Heart left ventricle (tissue), 16 donors: ENCODE measurements at regions not wholly inside any gene's neighbourhood (a gene's known extent, or its start where the extent isn't known, plus 50 kb on each side); places are given as distances from the start of the nearest gene placed in this dataset.

Experiments used
- ATAC-seq, 4 donors: fragments of 200-7000 bp; cut with Tn5 transposase; one replicate each; pipeline ENCODE4 v1.9.1; 2020 to 2022; ENCODE audit warnings: moderate library complexity in 4 of 4, mild to moderate bottlenecking in 3 of 4, moderate number of reproducible peaks in 1 of 4
- DNase-seq, 5 donors: peaks; one replicate each; pipeline ENCODE4 v3.0.0-alpha.2; 2020
- H3K27ac ChIP-seq, 12 donors: fragments of 200-600 bp; sonication (generic) in 4 of 12; one replicate each; pipeline versions ENCODE4 v1.5.0 to v1.8.0; 2016 to 2022; ENCODE audit warnings: mild to moderate bottlenecking in 2 of 12
- H3K27me3 ChIP-seq, 9 donors: fragments of 200-600 bp; sonication (generic) in 2 of 9; one replicate each; pipeline versions ENCODE4 v1.5.1 to v1.8.0; 2016 to 2022; ENCODE audit warnings: mild to moderate bottlenecking in 3 of 9
- H3K36me3 ChIP-seq, 9 donors: fragments of 200-600 bp; sonication (generic) in 2 of 9; one replicate each; pipeline versions ENCODE4 v1.5.0 to v1.8.0; 2018 to 2022; ENCODE audit warnings: mild to moderate bottlenecking in 2 of 9
- H3K4me1 ChIP-seq, 12 donors: fragments of 200-600 bp; sonication (generic) in 4 of 12; one replicate each; pipeline versions ENCODE4 v1.5.0 to v1.8.0; 2016 to 2022; ENCODE audit warnings: mild to moderate bottlenecking in 3 of 12
- H3K4me3 ChIP-seq, 12 donors: fragments of 200-600 bp; sonication (generic) in 4 of 12; one replicate each; pipeline versions ENCODE4 v1.5.0 to v1.8.0; 2017 to 2022; ENCODE audit warnings: mild to moderate bottlenecking in 9 of 12, moderate library complexity in 4 of 12
- H3K9me3 ChIP-seq, 12 donors: fragments of 200-600 bp; sonication (generic) in 4 of 12; one replicate each; pipeline versions ENCODE4 v1.5.0 to v1.8.0; 2016 to 2022; ENCODE audit warnings: mild to moderate bottlenecking in 1 of 12
- POLR2A ChIP-seq, 2 donors: fragments of 450-650 bp; IDR thresholded peaks; one replicate each; pipeline ENCODE4 v1.6.1; 2017; ENCODE audit warnings: antibody characterized with exemption in 2 of 2, mild to moderate bottlenecking in 2 of 2, moderate library complexity in 2 of 2
- WGBS, 4 donors: extraction: QIAGEN DNeasy Blood & Tissue Kit in 2 of 4; methylation state at CpG; one replicate each; pipeline versions ENCODE4 v1.1.5 to v1.1.7; 2013 to 2018; 5-methylcytosine and 5-hydroxymethylcytosine counted together
- intact Hi-C, 10 donors: fragments of 100-400 bp; cut with DNase I; formaldehyde crosslinking; loops; one replicate each; pipeline versions ENCODE4 v1.11.1 to v1.14.2; 2022
- TF ChIP-seq, protein P1 (sequence below), 12 donors: fragments of 200-600 bp; sonication (generic) in 4 of 12; IDR thresholded peaks; one replicate each; pipeline versions ENCODE4 v1.5.0 to v1.8.0; 2018 to 2022; ENCODE audit warnings: antibody characterized with exemption in 12 of 12, mild to moderate bottlenecking in 5 of 12
- donor health status: ischemic (EF 13 %, LVEDD 7.1; RV severe dilation, severe dysfunction).
- donor health status: healthy with polysubstance abuse.
- donor health status: DM: no; HTN: yes; CAD: no.
- donor health status: DM: no; HTN: no; CAD: no.
- donor health status: ischemic (EF 25% LVEDD 6.9; RV normal size, moderate dysfunction).
- donor health status: ischemic (EF 25% LVEDD 5.7; RV mildly dilated, moderate dysfunction).
- donor health status: healthy.
- donor health status: DM: yes; HTN: yes; CAD: no.
- donor health status: ischemic (EF 35%, LVEDD 5.7; RV mildly dilated, moderate dysfunction).
- donor health status: nonischemic (EF 11% LVEDD 7.7; RV severe dilation, severe dysfunction).
- donor health status: DM: yes; HTN: yes; CAD: no.
- donor health status: PGD.
- donor health status: ischemic (EF 29% LVEDD 5.4; RV normal size, mild dysfunction).
- donor health status: nonischemic (EF 23%, LVEDD 6.1; RV moderate dilation, normal function).

DNA sequence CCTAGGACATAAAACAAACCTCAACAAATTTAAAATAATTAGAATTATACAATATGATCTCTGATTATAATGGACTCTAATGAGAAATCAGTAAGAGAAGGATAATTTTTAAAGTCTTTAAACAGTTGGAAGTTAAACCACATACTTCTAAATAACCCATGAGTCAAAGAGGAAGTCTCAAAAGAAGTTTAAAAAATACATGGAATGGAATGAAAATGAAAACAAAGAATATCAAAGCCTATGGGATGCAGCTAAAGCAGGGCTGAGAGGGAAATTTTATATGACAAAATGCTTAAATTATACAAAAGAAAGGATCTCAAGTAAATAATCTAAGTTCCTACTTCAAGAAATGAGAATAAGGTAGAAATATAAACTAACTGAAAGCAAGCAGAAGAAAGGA, 460.5 kb downstream of the RPS24 start:
- TF ChIP-seq, protein P1, sequence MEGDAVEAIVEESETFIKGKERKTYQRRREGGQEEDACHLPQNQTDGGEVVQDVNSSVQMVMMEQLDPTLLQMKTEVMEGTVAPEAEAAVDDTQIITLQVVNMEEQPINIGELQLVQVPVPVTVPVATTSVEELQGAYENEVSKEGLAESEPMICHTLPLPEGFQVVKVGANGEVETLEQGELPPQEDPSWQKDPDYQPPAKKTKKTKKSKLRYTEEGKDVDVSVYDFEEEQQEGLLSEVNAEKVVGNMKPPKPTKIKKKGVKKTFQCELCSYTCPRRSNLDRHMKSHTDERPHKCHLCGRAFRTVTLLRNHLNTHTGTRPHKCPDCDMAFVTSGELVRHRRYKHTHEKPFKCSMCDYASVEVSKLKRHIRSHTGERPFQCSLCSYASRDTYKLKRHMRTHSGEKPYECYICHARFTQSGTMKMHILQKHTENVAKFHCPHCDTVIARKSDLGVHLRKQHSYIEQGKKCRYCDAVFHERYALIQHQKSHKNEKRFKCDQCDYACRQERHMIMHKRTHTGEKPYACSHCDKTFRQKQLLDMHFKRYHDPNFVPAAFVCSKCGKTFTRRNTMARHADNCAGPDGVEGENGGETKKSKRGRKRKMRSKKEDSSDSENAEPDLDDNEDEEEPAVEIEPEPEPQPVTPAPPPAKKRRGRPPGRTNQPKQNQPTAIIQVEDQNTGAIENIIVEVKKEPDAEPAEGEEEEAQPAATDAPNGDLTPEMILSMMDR (IDR thresholded peaks at IDR 0.05): no peak
- TF ChIP-seq POLR2A (IDR thresholded peaks at IDR 0.05): no peak
- Histone ChIP-seq H3K27ac (no peak overlapping the region), H3K4me3 (no peak overlapping the region), H3K9me3 (peaks cover 0 to 26% (median 15%) of the 10 kb centered on the region in 12 donors), H3K27me3 (no peaks in the 10 kb centered on the region), H3K36me3 (no peaks in the 10 kb centered on the region), H3K4me1 (no peaks in the 10 kb centered on the region)
- intact Hi-C loops: no loop called here
- DNase-seq: no peak
- no peak for ATAC-seq

DNA sequence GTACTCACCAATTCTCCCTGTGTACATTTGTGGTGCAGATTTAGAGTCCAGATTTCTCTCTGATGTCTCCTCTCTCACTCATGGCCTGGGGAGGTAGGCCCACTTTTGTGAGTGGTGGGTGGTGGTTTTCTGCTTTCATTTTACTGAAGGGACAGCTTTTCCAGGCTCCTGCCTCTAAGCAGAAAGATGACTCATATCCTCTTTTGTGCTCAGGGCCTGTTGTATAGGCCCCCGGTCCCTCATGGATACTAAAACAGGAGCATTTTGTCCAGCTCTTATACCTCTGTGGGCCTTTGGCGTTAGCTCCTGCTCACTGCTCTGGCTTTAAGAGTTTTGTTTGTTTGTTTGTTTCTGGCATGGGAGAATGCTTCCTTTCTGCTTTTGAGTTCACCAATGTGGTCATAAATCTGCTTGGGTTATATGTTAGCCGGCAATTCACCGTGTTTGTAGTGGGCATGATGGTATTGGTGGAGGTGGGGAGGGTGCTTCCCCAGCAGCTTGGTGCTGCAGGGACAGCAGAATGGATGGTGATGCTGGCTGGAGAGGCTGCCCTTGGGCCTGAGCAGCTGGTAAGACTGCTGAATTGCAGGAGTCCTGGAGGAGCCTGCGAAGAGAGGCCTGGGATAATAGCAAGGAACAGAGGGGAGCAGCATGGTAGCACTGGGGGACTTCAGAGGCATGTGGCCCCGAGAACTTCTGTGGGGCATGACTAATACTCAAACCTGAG, 468.7 kb downstream of the RPS24 start:
- intact Hi-C loops: no loop called here
- H3K4me1 ChIP-seq: no peaks in the 10 kb centered on the region
- no peak overlapping the region for H3K4me3 ChIP-seq
- H3K27ac ChIP-seq: no peak overlapping the region
- no peak for ATAC-seq
- H3K9me3 ChIP-seq: no peaks in the 10 kb centered on the region
- DNase-seq: no peak
- H3K27me3 ChIP-seq: no peaks in the 10 kb centered on the region
- WGBS, 4 donors: 77 to 86% (median 84%) methylated on average over 6 of the region's 6 CpGs
- H3K36me3 ChIP-seq: no peaks in the 10 kb centered on the region
- TF ChIP-seq, protein P1 (IDR thresholded peaks at IDR 0.05): no peak
- no peak for TF ChIP-seq POLR2A (IDR thresholded peaks at IDR 0.05)

DNA sequence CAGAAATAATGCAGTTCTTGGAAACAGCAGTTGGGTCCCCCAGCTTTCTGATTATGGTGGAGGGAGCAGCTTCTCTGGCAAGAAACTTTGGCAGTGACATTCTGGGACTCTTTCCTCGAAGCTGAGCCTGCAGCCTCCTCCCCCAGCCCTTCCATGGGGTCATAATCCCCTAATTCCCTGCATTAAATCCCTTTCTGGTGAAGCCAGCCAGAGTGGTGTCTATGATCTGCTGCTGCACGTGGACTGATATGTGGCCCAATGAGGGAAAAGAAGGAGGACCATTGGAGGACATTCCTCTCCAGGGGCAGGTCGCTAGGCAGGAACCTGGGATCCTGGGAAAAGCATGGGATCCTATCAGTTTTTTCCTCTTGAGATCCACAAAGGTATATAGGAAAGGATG, 470.5 kb downstream of the RPS24 start:
- H3K4me1 ChIP-seq: peaks cover 0 to 12% (median 0%) of the 10 kb centered on the region in 12 donors
- no peaks in the 10 kb centered on the region for H3K27me3 ChIP-seq
- ATAC-seq (no peak), DNase-seq (no peak)
- no peak overlapping the region for H3K27ac ChIP-seq
- H3K36me3 ChIP-seq: no peaks in the 10 kb centered on the region
- no peak overlapping the region for H3K4me3 ChIP-seq
- 78 to 86% (median 81%) methylated on average over 3 of the region's 3 CpGs for WGBS, 4 donors
- no peak for TF ChIP-seq POLR2A (IDR thresholded peaks at IDR 0.05)
- TF ChIP-seq, protein P1 (IDR thresholded peaks at IDR 0.05): no peak
- no peaks in the 10 kb centered on the region for H3K9me3 ChIP-seq
- intact Hi-C loops: no loop called here

DNA sequence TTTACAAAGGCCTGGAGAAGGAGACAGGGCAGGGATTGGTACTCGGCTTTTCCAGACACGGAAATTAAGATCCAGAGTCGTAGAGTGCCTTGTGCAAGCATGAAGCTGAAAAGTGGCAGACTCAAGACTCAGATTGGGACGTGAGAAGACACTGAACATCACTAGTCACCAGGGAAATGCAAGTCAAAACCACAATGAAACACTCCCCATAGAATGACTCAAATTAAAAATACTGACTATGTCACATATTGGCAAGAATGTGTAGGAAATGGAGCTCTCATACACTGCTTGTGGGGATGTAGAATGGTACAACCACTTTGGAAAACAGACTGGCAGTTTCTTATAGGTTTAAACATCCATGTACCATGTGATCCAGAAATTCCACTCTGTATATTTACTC, 472.0 kb downstream of the RPS24 start:
- ATAC-seq (no peak), DNase-seq (no peak)
- intact Hi-C loops: no loop called here
- Histone ChIP-seq H3K27me3 (no peaks in the 10 kb centered on the region), H3K4me1 (peaks cover 0 to 16% (median 0%) of the 10 kb centered on the region in 12 donors), H3K27ac (no peak overlapping the region), H3K36me3 (no peaks in the 10 kb centered on the region), H3K9me3 (no peaks in the 10 kb centered on the region), H3K4me3 (no peak overlapping the region)
- 93 to 97% (median 95%) methylated on average over 4 of the region's 4 CpGs for WGBS, 4 donors
- TF ChIP-seq POLR2A (IDR thresholded peaks at IDR 0.05): no peak
- TF ChIP-seq, protein P1 (IDR thresholded peaks at IDR 0.05): no peak
